GM19395 (cell line): ENCODE measurements at regions not wholly inside any gene's neighbourhood (a gene's known extent, or its start where the extent isn't known, plus 50 kb on each side); places are given as distances from the start of the nearest gene placed in this dataset.
"Not testable (repeated sequence)": the region's sequence is repeated elsewhere in the genome, so short reads cannot be mapped to it uniquely, and the experiment has no call there.

Experiments
- ATAC-seq: cut with Tn5 transposase; IDR thresholded peaks from one replicate; pipeline ENCODE4 v1.9.1; 2021; ENCODE audit warnings: mild to moderate bottlenecking, moderate library complexity; ENCODE audit not compliant: unreplicated experiment

GRCh38 chr7:149714081-149714909 is 59.1 kb downstream of the ZNF467 start:
- ATAC-seq, result peak; percentile 86

DNA sequence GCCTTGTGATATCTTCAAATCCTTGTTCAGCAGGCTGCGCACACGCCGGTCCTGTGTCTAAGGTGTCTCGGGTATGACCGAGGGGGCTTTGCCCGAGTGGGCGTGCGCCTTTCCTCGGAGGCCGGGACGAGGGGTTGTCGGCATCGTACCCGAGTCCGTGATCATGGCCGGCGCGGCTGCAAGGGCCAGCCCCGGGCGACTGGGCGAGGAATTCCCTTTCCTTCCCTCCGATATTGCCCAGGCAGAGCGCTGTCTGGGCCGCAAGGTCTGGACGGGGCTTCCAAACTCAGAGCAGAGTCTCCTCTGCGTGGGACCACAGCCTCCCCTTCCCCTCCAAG is 59.7 kb downstream of the ZNF467 start:
- ATAC-seq, result no peak

DNA sequence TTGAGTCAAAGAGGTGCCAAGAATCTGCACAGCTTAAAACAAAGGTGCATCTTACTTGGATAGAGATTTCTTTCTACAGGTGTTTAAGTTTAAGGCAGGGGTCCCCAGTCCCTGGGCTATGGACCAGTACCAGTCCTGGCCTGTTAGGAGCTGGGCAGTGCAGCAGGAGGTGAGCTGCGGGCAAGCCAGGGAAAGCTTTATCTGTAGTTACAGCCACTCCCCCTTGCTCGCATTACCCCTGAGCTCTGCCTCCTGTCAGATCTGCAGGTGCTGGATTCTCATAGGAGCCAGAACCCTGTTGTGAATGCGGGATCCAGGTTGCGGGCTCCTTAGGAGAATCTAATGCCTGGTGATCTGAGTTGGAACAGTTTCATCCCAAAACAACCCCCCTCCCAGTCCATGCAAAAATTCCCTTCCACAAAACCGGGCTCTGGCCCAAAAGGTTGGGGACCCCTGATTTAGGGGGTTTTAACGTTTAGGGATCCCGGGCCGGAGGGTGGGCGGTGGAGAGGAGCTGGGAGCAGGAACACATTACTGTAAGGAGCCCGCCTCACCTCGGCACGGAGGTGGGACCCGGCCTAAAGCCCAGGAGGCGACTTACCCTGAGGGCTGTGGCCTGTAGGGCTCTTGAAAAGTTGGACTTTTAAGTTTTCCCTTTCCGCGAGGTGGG is 60.2 kb downstream of the ZNF467 start:
- no peak for ATAC-seq

- ATAC-seq, result no peak
Measured at GRCh38 chr7:149708026-149708425, 65.4 kb downstream of the ZNF467 start.

DNA sequence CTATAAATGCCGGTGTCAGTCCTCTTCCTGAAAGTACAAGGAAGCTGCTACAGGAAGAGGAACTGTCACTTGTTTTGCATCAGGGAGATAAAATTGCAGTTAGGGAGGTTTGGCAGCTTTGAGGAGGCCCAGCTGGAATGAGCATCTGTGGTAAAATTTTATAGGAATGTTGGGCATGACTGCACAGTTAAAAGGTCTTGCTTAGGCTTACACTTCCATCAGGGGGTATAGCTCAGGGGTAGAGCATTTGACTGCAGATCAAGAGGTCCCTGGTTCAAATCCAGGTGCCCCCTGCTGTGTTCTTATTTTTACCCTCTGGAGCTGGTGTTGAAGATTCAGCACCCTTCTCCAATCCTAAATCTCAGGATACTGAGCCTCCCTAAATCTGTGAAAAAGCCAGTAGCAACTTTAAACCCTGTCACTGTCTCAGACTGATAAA is 65.9 kb downstream of the ZNF467 start:
- no peak for ATAC-seq

DNA sequence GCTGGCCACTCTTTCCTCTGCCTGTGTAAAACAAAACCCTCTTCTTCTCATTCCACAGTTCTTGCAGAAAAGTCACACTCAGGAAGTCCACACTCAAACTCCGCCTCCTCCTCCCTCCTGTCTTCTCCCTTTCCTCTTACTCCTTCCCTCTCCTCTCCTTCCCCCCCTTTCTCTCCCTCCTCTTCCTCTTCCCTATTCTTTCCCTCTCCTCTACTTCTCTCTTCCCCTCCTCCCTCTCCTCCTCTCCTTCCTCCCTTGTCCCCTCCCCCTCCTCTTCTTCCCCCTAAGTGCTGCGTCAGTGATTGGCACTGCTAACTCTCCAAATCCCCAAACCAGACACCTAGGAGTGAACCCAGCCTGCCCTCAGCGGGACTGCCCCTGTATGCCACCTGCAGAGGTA is 67.0 kb downstream of the ZNF467 start:
- ATAC-seq, result no peak

GRCh38 chr7:149704507-149704906 is 68.9 kb downstream of the ZNF467 start:
- ATAC-seq, result no peak

DNA sequence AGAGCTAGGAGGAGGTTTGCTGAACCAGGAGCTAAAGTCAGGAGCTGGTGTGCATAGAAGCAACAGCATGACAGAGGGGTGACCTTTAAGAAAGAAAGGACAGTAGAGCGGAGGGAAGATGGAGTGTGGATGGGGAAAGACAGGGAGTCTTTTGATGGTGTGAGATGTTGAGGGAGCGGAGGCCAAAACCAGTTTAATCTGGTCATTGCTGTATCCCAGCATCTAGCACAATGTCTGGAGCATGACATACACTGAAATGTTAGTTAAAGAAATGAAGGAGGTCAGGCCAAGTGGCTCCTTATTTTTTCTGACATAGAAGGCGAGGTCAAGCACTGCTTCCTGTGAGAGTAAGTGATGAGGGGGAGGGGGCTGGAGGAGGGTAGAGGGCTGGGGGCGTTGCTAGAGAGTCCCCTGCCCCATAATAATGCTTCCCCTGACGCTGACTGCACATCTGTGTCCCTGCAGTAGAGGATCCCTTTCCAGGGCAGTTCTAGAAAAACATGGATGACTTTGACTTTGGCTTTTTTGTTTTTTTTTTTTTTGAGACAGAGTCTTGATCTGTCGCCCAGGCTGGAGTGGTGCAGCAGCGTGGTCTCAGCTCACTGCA is 70.2 kb downstream of the ZNF467 start:
- ATAC-seq, result no peak

- no peak for ATAC-seq
Measured at GRCh38 chr7:149701495-149702240, 71.7 kb downstream of the ZNF467 start.

- not testable (repeated sequence) for ATAC-seq
Measured at GRCh38 chr7:149697767-149698166, 75.6 kb downstream of the ZNF467 start.

DNA sequence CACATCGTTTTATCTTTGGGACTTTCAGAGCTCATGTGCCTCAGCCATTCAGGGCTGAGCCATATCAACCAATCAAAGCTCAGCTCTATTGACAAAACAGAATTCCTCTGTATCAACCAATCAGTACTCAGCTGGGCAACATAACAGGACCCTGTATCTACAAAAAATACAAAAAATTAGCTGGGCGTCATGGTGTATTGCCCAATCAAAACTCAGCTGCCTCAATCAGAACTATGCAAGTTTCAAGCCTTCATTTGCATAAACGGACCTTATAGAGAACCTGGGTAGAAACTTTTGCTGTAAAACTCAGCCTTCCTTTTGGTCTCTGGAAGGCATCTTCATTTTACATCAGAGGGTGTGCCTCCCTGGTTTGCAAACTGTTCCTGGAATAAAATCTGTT is 77.1 kb downstream of the ZNF467 start:
- no peak for ATAC-seq

- no peak for ATAC-seq
Measured at GRCh38 chr7:149692557-149692982, 80.8 kb downstream of the ZNF467 start.

DNA sequence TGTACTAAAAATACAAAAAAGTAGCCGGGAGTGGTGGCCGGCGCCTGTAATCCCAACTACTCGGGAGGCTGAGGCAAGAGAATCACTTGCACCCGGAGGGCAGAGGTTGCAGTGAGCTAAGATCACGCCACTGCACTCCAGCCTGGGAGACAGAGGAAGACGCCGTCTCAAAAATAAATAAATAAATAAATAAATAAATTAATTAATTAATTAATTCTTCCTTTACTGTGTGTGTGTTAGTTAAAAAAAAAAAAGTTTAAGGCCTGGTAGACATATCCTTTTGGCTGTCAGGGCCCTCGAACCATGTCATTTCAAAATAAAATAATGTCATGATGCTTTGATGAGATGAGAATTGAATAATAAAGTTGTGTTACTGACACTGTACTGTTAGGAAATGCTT is 81.3 kb downstream of the ZNF467 start:
- ATAC-seq, result no peak

DNA sequence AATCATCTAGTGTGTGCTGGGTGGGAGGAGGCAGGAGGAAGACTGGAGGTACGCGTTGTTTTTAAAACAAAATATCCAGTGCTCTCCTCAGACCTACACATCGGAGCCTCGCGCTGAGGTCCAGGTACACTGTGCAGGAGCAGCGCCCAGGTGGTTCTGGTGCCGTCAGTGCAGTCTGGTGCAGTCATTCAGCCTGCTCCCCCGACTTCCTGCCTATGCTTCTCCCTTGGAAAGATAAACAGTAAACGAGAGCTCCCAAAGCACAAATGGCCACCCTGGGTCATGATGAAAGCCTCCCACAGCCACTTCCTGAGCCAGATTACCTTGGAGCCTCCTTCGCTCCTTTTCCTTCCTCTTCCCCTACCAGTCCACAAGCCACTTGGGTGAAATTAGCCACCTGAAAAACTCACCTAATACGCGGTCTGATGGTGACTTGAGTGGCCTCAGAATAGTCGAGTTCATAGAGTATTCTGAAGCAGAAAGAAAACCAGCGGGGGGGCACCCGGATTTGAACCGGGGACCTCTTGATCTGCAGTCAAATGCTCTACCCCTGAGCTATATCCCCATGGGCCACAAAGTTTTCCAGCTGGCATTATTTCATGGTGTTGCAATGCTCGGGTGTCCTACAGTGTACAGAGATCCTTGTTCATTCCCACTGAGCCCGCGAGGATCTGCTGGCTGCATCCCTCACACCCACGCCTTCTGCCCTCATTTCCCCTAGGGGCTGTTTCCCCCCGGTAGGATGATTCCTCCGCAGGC is 82.5 kb downstream of the ZNF467 start:
- no peak for ATAC-seq

GRCh38 chr7:149689291-149689721 is 84.1 kb downstream of the ZNF467 start:
- no peak for ATAC-seq

- no peak for ATAC-seq
Measured at GRCh38 chr7:149688836-149689235, 84.6 kb downstream of the ZNF467 start.

DNA sequence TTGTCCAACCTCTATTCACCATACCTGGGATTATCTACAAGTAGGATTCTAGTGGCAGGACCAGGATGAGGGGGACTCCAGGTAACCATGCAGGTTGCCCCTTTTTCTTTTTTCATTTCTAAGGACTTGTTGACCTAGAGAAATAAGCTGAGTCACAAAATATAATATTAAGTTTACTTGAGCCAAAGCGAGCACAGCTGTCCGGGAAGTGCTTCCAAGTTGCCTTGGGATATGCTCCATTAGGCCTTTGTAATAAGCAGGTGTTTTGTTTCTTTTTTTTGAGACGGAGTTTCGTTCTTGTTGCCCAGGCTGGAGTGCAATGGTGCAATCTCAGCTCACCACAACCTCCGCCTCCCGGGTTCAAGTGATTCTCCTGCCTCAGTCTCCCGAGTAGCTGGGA is 85.6 kb downstream of the ZNF467 start:
- not testable (repeated sequence) for ATAC-seq

GRCh38 chr7:149686449-149686848 is 86.9 kb downstream of the ZNF467 start:
- no peak for ATAC-seq

DNA sequence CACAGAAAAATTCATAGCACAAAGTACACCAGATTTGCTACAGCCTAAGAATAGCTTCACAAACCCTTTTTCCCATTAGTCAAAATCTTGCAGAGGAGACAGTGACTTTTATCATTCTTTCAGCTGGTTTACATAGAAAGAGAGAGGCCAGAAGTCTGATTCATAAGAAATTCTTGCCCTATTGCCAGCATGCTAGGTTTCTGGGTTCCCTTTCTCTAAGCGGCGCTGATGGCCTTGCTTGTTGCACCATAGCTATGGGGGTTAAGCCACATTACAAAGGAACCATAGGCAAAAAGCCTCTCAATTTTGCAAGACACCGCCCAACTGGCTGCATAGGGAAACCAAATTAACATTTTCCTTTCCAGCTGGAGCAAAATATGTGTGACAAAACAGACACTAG is 87.4 kb downstream of the ZNF467 start:
- no peak for ATAC-seq

DNA sequence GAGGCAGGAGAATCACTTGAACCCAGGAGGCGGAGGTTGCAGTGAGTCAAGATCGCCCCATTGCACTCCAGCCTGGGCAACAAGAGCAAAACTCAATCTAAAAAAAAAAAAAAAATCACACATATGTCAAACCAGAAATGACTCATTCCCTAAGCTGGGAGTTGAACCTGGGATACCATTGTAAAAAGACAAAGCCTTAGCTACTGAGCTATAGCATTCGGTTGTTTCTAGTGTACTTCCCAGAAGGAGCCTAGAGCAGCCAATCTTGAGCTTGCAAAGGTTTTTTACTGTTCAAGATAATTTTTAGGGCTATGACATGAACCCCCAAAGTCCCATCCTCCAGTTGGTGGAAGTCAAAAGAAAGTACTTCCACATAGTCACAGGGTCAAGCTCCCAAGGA is 87.9 kb downstream of the ZNF467 start:
- ATAC-seq, result no peak

GRCh38 chr7:149683898-149684297 is 89.5 kb downstream of the ZNF467 start:
- no peak for ATAC-seq
